IPS-20b (cell line): ENCODE measurements at regions not wholly inside any gene's neighbourhood (a gene's known extent, or its start where the extent isn't known, plus 50 kb on each side); places are given as distances from the start of the nearest gene placed in this dataset.
"Not testable (repeated sequence)": the region's sequence is repeated elsewhere in the genome, so short reads cannot be mapped to it uniquely, and the experiment has no call there.

Experiments
- H3K27ac ChIP-seq: one replicate; pipeline ENCODE4 v1.5.1; 2013; ENCODE audit warnings: low read length
- H3K27me3 ChIP-seq: 2 replicates; pipeline ENCODE4 v1.6.1; 2013; ENCODE audit warnings: mild to moderate bottlenecking, low read length, inconsistent platforms; ENCODE audit not compliant: insufficient read depth
- H3K36me3 ChIP-seq: 2 replicates; pipeline ENCODE4 v1.6.1; 2013; ENCODE audit warnings: low read depth, mild to moderate bottlenecking, inconsistent platforms, low read length, moderate library complexity; ENCODE audit not compliant: insufficient read depth
- H3K4me1 ChIP-seq: 2 replicates; pipeline ENCODE4 v1.6.1; 2013; ENCODE audit warnings: mild to moderate bottlenecking, control low read depth, inconsistent platforms, low read length, moderate library complexity; ENCODE audit not compliant: insufficient read depth
- H3K4me3 ChIP-seq: 2 replicates; pipeline ENCODE4 v1.5.1; 2013; ENCODE audit warnings: mild to moderate bottlenecking, low read length, inconsistent platforms
- H3K9ac ChIP-seq: 2 replicates; pipeline ENCODE4 v1.6.1; 2013; ENCODE audit warnings: low read depth, mild to moderate bottlenecking, inconsistent platforms, low read length, moderate library complexity
- H3K9me3 ChIP-seq: 2 replicates; pipeline ENCODE4 v1.6.1; 2013; ENCODE audit warnings: mild to moderate bottlenecking, low read depth, low read length, inconsistent platforms; ENCODE audit not compliant: insufficient read depth

GRCh38 chr9:108746001-108746400 lies 109.8 kb downstream of the ACTL7B start:
- H3K4me1 ChIP-seq, result no peaks in the 10 kb centered on the region; the same call in 1 of the 2 replicates
- no peak overlapping the region for H3K4me3 ChIP-seq
- no peaks in the 10 kb centered on the region for H3K36me3 ChIP-seq
- no peaks in the 10 kb centered on the region for H3K27me3 ChIP-seq
- no peak overlapping the region for H3K27ac ChIP-seq
- no peak overlapping the region for H3K9ac ChIP-seq
- H3K9me3 ChIP-seq, result no peaks in the 10 kb centered on the region

GRCh38 chr9:108744641-108745040 lies 111.1 kb downstream of the ACTL7B start:
- Histone ChIP-seq H3K36me3 (no peaks in the 10 kb centered on the region), H3K27me3 (no peaks in the 10 kb centered on the region), H3K4me1 (no peaks in the 10 kb centered on the region; the same call in 1 of the 2 replicates), H3K9ac (no peak overlapping the region), H3K4me3 (no peak overlapping the region), H3K9me3 (no peaks in the 10 kb centered on the region), H3K27ac (no peak overlapping the region)

GRCh38 chr9:108743901-108744371 lies 111.8 kb downstream of the ACTL7B start:
- Histone ChIP-seq H3K4me3 (no peak overlapping the region), H3K4me1 (no peaks in the 10 kb centered on the region; the same call in 1 of the 2 replicates), H3K27me3 (no peaks in the 10 kb centered on the region), H3K36me3 (no peaks in the 10 kb centered on the region), H3K27ac (no peak overlapping the region), H3K9ac (no peak overlapping the region; the same call in 1 of the 2 replicates), H3K9me3 (no peaks in the 10 kb centered on the region)

- Histone ChIP-seq H3K9me3 (no peaks in the 10 kb centered on the region), H3K36me3 (no peaks in the 10 kb centered on the region), H3K9ac (no peak overlapping the region), H3K4me3 (no peak overlapping the region), H3K27ac (no peak overlapping the region), H3K4me1 (no peaks in the 10 kb centered on the region; the same call in 1 of the 2 replicates), H3K27me3 (no peaks in the 10 kb centered on the region)
These were observed 112.4 kb downstream of the ACTL7B start for GRCh38 chr9:108743416-108743815.

GRCh38 chr9:108742191-108742590 lies 113.6 kb downstream of the ACTL7B start:
- H3K36me3 ChIP-seq, result no peaks in the 10 kb centered on the region
- H3K4me1 ChIP-seq, result no peaks in the 10 kb centered on the region; the same call in 1 of the 2 replicates
- no peak overlapping the region for H3K27ac ChIP-seq
- H3K27me3 ChIP-seq, result no peaks in the 10 kb centered on the region
- no peak overlapping the region for H3K4me3 ChIP-seq
- no peaks in the 10 kb centered on the region for H3K9me3 ChIP-seq
- no peak overlapping the region for H3K9ac ChIP-seq

- H3K36me3 ChIP-seq, H3K27ac ChIP-seq, H3K4me1 ChIP-seq, H3K9ac ChIP-seq, H3K9me3 ChIP-seq, H3K27me3 ChIP-seq, H3K4me3 ChIP-seq: not testable (repeated sequence)
These were observed 124.5 kb downstream of the ACTL7B start for GRCh38 chr9:108731292-108731691.

- H3K27ac ChIP-seq, result no peak overlapping the region
- no peaks in the 10 kb centered on the region for H3K4me1 ChIP-seq
- no peak overlapping the region for H3K9ac ChIP-seq
- H3K4me3 ChIP-seq, result no peak overlapping the region
- H3K27me3 ChIP-seq, result no peaks in the 10 kb centered on the region
- 0 out of 2 replicates have a peak, but pooled peaks cover 3% of the 10 kb centered on the region for H3K9me3 ChIP-seq
- no peaks in the 10 kb centered on the region for H3K36me3 ChIP-seq
These were observed 128.1 kb downstream of the ACTL7B start for GRCh38 chr9:108727580-108728111.

- Histone ChIP-seq H3K36me3 (no peaks in the 10 kb centered on the region), H3K9me3 (no peaks in the 10 kb centered on the region), H3K4me1 (no peaks in the 10 kb centered on the region), H3K4me3 (no peak overlapping the region), H3K9ac (no peak overlapping the region), H3K27me3 (no peaks in the 10 kb centered on the region), H3K27ac (no peak overlapping the region)
These were observed 131.1 kb downstream of the ACTL7B start for GRCh38 chr9:108724652-108725051.

- H3K4me3 ChIP-seq, result no peak overlapping the region
- no peaks in the 10 kb centered on the region for H3K36me3 ChIP-seq
- no peaks in the 10 kb centered on the region for H3K4me1 ChIP-seq
- H3K27ac ChIP-seq, result no peak overlapping the region
- no peak overlapping the region for H3K9ac ChIP-seq
- no peaks in the 10 kb centered on the region for H3K27me3 ChIP-seq
- no peaks in the 10 kb centered on the region for H3K9me3 ChIP-seq
These were observed 131.7 kb downstream of the ACTL7B start for GRCh38 chr9:108724122-108724521.

GRCh38 chr9:108722396-108722795 lies 133.4 kb downstream of the ACTL7B start:
- no peaks in the 10 kb centered on the region for H3K36me3 ChIP-seq

GRCh38 chr9:108720191-108720642 lies 135.6 kb downstream of the ACTL7B start:
- Histone ChIP-seq H3K9ac (no peak overlapping the region), H3K27ac (no peak overlapping the region), H3K4me1 (no peaks in the 10 kb centered on the region), H3K9me3 (no peaks in the 10 kb centered on the region), H3K27me3 (no peaks in the 10 kb centered on the region), H3K4me3 (no peak overlapping the region), H3K36me3 (no peaks in the 10 kb centered on the region)

More at GRCh38 chr9:108722396-108722795, 133.4 kb downstream of the ACTL7B start:
- no peak overlapping the region for H3K27ac ChIP-seq
- no peak overlapping the region for H3K4me3 ChIP-seq
- no peaks in the 10 kb centered on the region for H3K4me1 ChIP-seq
- H3K27me3 ChIP-seq, result no peaks in the 10 kb centered on the region
- no peak overlapping the region for H3K9ac ChIP-seq
- H3K9me3 ChIP-seq, result no peaks in the 10 kb centered on the region

GRCh38 chr9:108710424-108710823 lies 145.4 kb downstream of the ACTL7B start:
- H3K27ac ChIP-seq, result no peak overlapping the region
- no peaks in the 10 kb centered on the region for H3K4me1 ChIP-seq

More at GRCh38 chr9:108710424-108710823, 145.4 kb downstream of the ACTL7B start:
- H3K27me3 ChIP-seq, result no peaks in the 10 kb centered on the region
- no peaks in the 10 kb centered on the region for H3K36me3 ChIP-seq
- H3K4me3 ChIP-seq, result no peak overlapping the region
- no peak overlapping the region for H3K9ac ChIP-seq
- H3K9me3 ChIP-seq, result no peaks in the 10 kb centered on the region
